Neutrophil (primary cell): ENCODE measurements at regions not wholly inside any gene's neighbourhood (a gene's known extent, or its start where the extent isn't known, plus 50 kb on each side); places are given as distances from the start of the nearest gene placed in this dataset.

Experiments used
- H3K27ac ChIP-seq: fragments of 200-600 bp; sonication (generic); 2 replicates; pipeline ENCODE4 v1.5.1; 2016; ENCODE audit warnings: mild to moderate bottlenecking, moderate library complexity
- H3K27me3 ChIP-seq: fragments of 200-600 bp; sonication (generic); 2 replicates; pipeline ENCODE4 v1.6.0; 2016; ENCODE audit warnings: mild to moderate bottlenecking
- H3K36me3 ChIP-seq: fragments of 200-600 bp; sonication (generic); 2 replicates; pipeline ENCODE4 v1.5.1; 2017
- H3K4me1 ChIP-seq, 2 experiments: fragments of 200-600 bp in 1 of 2; sonication (generic) in 1 of 2; 1 replicate in 1 of 2; 2 replicates in 1 of 2; pipeline versions ENCODE4 v1.5.1 to v1.6.1; 2013 to 2016; ENCODE audit warnings: low read depth in 1 of 2, low read length in 1 of 2, mild to moderate bottlenecking in 1 of 2, moderate library complexity in 1 of 2; ENCODE audit not compliant: control insufficient read depth in 1 of 2, insufficient read depth in 1 of 2
- H3K4me3 ChIP-seq, 2 experiments: fragments of 200-600 bp in 1 of 2; sonication (generic) in 1 of 2; 1 replicate in 1 of 2; 2 replicates in 1 of 2; pipeline ENCODE4 v1.5.1; 2013 to 2016; ENCODE audit warnings: low read depth in 1 of 2, low read length in 1 of 2, mild to moderate bottlenecking in 1 of 2, moderate library complexity in 1 of 2
- H3K9me3 ChIP-seq: fragments of 200-600 bp; sonication (generic); 2 replicates; pipeline ENCODE4 v1.5.1; 2016
- CTCF ChIP-seq: fragments of 200-600 bp; sonication (generic); IDR thresholded peaks from 2 replicates; pipeline ENCODE4 v1.5.1; 2016; ENCODE audit warnings: antibody characterized with exemption

GRCh38 chr11:116317212-116317611 lies 455.6 kb downstream of the BUD13 start:
- H3K4me1 ChIP-seq: no peaks in the 10 kb centered on the region

GRCh38 chr11:116314006-116314405 lies 458.8 kb downstream of the BUD13 start:
- Histone ChIP-seq H3K4me3 (no peak overlapping the region), H3K9me3 (no peaks in the 10 kb centered on the region), H3K36me3 (no peaks in the 10 kb centered on the region), H3K27me3 (peaks cover 16% of the 10 kb centered on the region), H3K4me1 (no peaks in the 10 kb centered on the region), H3K27ac (no peak overlapping the region)
- no peak for TF ChIP-seq CTCF

More at GRCh38 chr11:116317212-116317611, 455.6 kb downstream of the BUD13 start:
- Histone ChIP-seq H3K4me3 (no peak overlapping the region), H3K27ac (no peak overlapping the region), H3K27me3 (peaks cover 16% of the 10 kb centered on the region), H3K9me3 (no peaks in the 10 kb centered on the region), H3K36me3 (no peaks in the 10 kb centered on the region)
- no peak for TF ChIP-seq CTCF

DNA sequence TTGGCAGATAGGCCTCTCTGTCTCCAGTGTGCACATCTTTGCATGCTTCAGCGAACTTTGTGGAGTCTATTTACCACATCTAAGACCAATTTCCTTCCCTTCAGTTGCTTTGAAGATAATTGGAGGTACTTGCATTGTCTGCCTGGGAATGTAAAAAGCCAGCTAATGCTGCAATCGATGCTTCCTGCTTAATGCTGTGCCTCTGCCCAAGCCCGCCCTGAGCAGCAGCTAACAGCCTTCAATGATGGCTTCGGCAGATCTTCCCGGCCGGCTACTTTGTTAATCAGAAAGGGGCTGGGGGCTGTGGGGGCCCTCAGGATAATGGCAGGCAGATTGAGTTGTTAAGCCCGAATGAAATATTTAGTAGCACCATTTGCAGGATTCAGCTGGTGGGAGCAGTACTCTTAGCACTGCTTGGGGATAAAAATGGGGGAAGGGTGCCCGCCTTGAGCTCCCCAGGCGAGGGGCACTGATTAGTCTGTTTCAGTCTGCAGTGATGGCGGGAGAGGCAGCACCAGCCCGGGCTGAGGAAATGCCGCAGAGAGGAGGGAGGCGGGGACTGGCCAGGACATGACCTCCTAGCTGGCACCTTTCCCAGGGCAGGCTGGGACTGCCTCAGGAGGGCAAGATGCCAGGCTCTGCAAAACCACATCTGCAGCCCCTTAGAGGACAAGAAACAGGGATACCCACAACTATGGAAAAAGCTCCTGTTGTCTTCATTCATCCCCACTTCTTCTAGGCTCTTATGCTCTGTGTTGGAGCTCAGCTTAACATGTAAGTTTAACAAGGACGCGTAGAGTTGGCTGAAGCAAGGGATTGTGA lies 460.0 kb downstream of the BUD13 start:
- Histone ChIP-seq H3K36me3 (no peaks in the 10 kb centered on the region), H3K27ac (no peak overlapping the region), H3K27me3 (peaks cover 16% of the 10 kb centered on the region), H3K4me3 (no peak overlapping the region), H3K9me3 (no peaks in the 10 kb centered on the region), H3K4me1 (no peaks in the 10 kb centered on the region)
- no peak for TF ChIP-seq CTCF

- Histone ChIP-seq H3K9me3 (no peaks in the 10 kb centered on the region), H3K27me3 (peaks cover 16% of the 10 kb centered on the region), H3K27ac (no peak overlapping the region), H3K4me3 (no peak overlapping the region), H3K4me1 (no peaks in the 10 kb centered on the region), H3K36me3 (no peaks in the 10 kb centered on the region)
- no peak for TF ChIP-seq CTCF
Observed at GRCh38 chr11:116311206-116311605, 461.6 kb downstream of the BUD13 start.

GRCh38 chr11:116310698-116311097 lies 462.1 kb downstream of the BUD13 start:
- Histone ChIP-seq H3K9me3 (no peaks in the 10 kb centered on the region), H3K4me1 (no peaks in the 10 kb centered on the region), H3K27ac (no peak overlapping the region), H3K4me3 (no peak overlapping the region), H3K36me3 (no peaks in the 10 kb centered on the region), H3K27me3 (peaks cover 16% of the 10 kb centered on the region)
- TF ChIP-seq CTCF: no peak
